K562 (cell line): ENCODE measurements at regions not wholly inside any gene's neighbourhood (a gene's known extent, or its start where the extent isn't known, plus 50 kb on each side); places are given as distances from the start of the nearest gene placed in this dataset.

Source experiments
- ATAC-seq: fragments of 200-7000 bp; cut with Tn5 transposase; 3 replicates; pipeline ENCODE4 v1.9.1; 2020; ENCODE audit warnings: moderate library complexity
- BruUV-seq: library from RNA; stranded (reverse); fragments of 400-500 nt; replicated peaks from 2 replicates; lab custom pipeline; 2021; lab: Mats Ljungman, UMichigan
- CTCF ChIA-PET: fragments of 300-600 bp; formaldehyde crosslinking; extraction: SDS; loops from one replicate; lab custom pipeline; 2021; ENCODE audit warnings: low intra/inter-chr PET ratio; lab: Yijun Ruan, JAX
- POLR2A ChIA-PET: fragments of 300-600, 350-650 bp; sonication (Branson Sonifier 250); formaldehyde crosslinking; extraction: SDS; loops from one replicate; lab custom pipeline; 2021; ENCODE audit warnings: antibody characterized with exemption, inconsistent platforms; lab: Yijun Ruan, JAX
- DNase-seq, 4 experiments: peaks; one replicate each; pipeline versions ENCODE4 v3.0.0 to v3.0.0-alpha.2; 2011 to 2018; ENCODE audit warnings: low spot score in 3 of 4, mixed read lengths in 3 of 4; ENCODE audit errors: extremely low read depth in 1 of 4
- FAIRE-seq: peaks from 2 replicates; lab custom pipeline; 2011; peaks lifted over from hg19 to GRCh38; lab: Jason Lieb, UNC
- H2AFZ ChIP-seq: 2 replicates; pipeline ENCODE4 v1.6.0; 2011; ENCODE audit warnings: low read depth, low read length, control low read depth, inconsistent platforms
- H3K27ac ChIP-seq: fragments of 200-600 bp; 3 replicates; pipeline ENCODE4 v1.8.0; 2011; ENCODE audit warnings: low read depth, mild to moderate bottlenecking, control low read depth, inconsistent platforms, low read length, moderate library complexity, mixed read lengths; ENCODE audit errors: extremely low read depth
- H3K27me3 ChIP-seq, 2 experiments: fragments of 300-600 bp in 1 of 2; 2 replicates in 1 of 2; 3 replicates in 1 of 2; pipeline versions ENCODE4 v1.6.0 to v1.8.0; 2011; ENCODE audit warnings: inconsistent platforms in 2 of 2, low read length in 2 of 2, mild to moderate bottlenecking in 1 of 2, mixed read lengths in 1 of 2, moderate library complexity in 1 of 2; ENCODE audit not compliant: control insufficient read depth in 2 of 2, insufficient read depth in 2 of 2
- H3K36me3 ChIP-seq: fragments of 300-600 bp; 3 replicates; pipeline ENCODE4 v1.8.0; 2011; ENCODE audit warnings: mild to moderate bottlenecking, low read length, inconsistent platforms; ENCODE audit not compliant: control insufficient read depth, insufficient read depth
- H3K4me1 ChIP-seq, 2 experiments: fragments of 200-600 bp in 1 of 2; replicated peaks in 1 of 2; 2 replicates in 1 of 2; 3 replicates in 1 of 2; pipeline versions ENCODE4 v1.5.1 to v1.8.0; 2011; ENCODE audit warnings: inconsistent platforms in 2 of 2, low read length in 2 of 2, mild to moderate bottlenecking in 1 of 2, mixed read lengths in 1 of 2, moderate library complexity in 1 of 2; ENCODE audit not compliant: control insufficient read depth in 2 of 2, insufficient read depth in 2 of 2
- H3K4me2 ChIP-seq: 2 replicates; pipeline ENCODE4 v1.6.1; 2011; ENCODE audit warnings: low read length, control low read depth, inconsistent platforms, mixed read lengths; ENCODE audit not compliant: insufficient read depth
- H3K4me3 ChIP-seq: fragments of 200-600 bp; sonication (generic), shearing (Covaris generic); 2 replicates; pipeline ENCODE4 v1.5.1; 2016; ENCODE audit warnings: control low read depth, inconsistent platforms
- H3K79me2 ChIP-seq: fragments of 200-600 bp; 3 replicates; pipeline ENCODE4 v1.8.0; 2011; ENCODE audit warnings: low read length, inconsistent platforms; ENCODE audit not compliant: control insufficient read depth, insufficient read depth
- H3K9ac ChIP-seq, 2 experiments: 2 replicates each; pipeline versions ENCODE4 v1.6.0 to v1.6.1; 2011; ENCODE audit warnings: low read depth in 2 of 2, low read length in 2 of 2, control low read depth in 1 of 2, inconsistent platforms in 1 of 2, mild to moderate bottlenecking in 1 of 2, mixed read lengths in 1 of 2; ENCODE audit not compliant: insufficient read depth in 1 of 2
- H3K9me1 ChIP-seq: one replicate; pipeline ENCODE4 v1.6.0; 2011; ENCODE audit warnings: inconsistent platforms, mild to moderate bottlenecking, low read length, moderate library complexity; ENCODE audit not compliant: control insufficient read depth, insufficient read depth
- H3K9me3 ChIP-seq: replicated peaks from 2 replicates; pipeline ENCODE4 v1.5.1; 2011; ENCODE audit warnings: low read depth, low read length, inconsistent platforms; ENCODE audit not compliant: control insufficient read depth, insufficient read depth
- H4K20me1 ChIP-seq: replicated peaks from 2 replicates; pipeline ENCODE4 v1.6.1; 2011; ENCODE audit warnings: low read length, inconsistent platforms, mixed read lengths; ENCODE audit not compliant: control insufficient read depth, insufficient read depth
- BRD9 ChIP-seq: fragments of 450-650 bp; IDR thresholded peaks from 2 replicates; pipeline ENCODE4 v1.6.1; 2018; ENCODE audit warnings: low read depth; ENCODE audit not compliant: partially characterized antibody
- BRF2 ChIP-seq: IDR thresholded peaks from 3 replicates; pipeline ENCODE4 v1.6.1; 2011; ENCODE audit warnings: borderline replicate concordance, mild to moderate bottlenecking; ENCODE audit not compliant: insufficient read length, insufficient read depth
- CREB1 ChIP-seq, 2 experiments: sonication (generic) in 1 of 2; formaldehyde crosslinking in 1 of 2; IDR thresholded peaks; 2 replicates each; pipeline versions ENCODE4 v1.6.1 to v1.8.0; 2012 to 2022; ENCODE audit warnings: inconsistent platforms in 1 of 2, mild to moderate bottlenecking in 1 of 2, missing genetic modification reagents in 1 of 2, moderate library complexity in 1 of 2
- DPF2 ChIP-seq: fragments of 450-650 bp; IDR thresholded peaks from 2 replicates; pipeline ENCODE4 v1.6.1; 2016
- FOXA1 ChIP-seq: fragments of 450-650 bp; IDR thresholded peaks from 2 replicates; pipeline ENCODE4 v1.6.1; 2016; ENCODE audit warnings: mild to moderate bottlenecking, borderline replicate concordance
- IRF9 ChIP-seq: fragments of 450-650 bp; IDR thresholded peaks from 2 replicates; pipeline ENCODE4 v1.6.1; 2016; ENCODE audit warnings: missing biosample characterization, missing genetic modification characterization
- JUND ChIP-seq, 2 experiments: IDR thresholded peaks; 2 replicates in 1 of 2; 3 replicates in 1 of 2; pipeline ENCODE4 v1.6.1; 2011; ENCODE audit warnings: borderline replicate concordance in 2 of 2, low read depth in 2 of 2, low read length in 2 of 2, improper control_type of control experiment in 1 of 2, missing biosample characterization in 1 of 2, missing genetic modification characterization in 1 of 2, missing genetic modification reagents in 1 of 2
- KLF10 ChIP-seq: fragments of 250-450 bp; sonication (Bioruptor Pico); IDR thresholded peaks from 2 replicates; pipeline ENCODE4 v1.6.1; 2021; ENCODE audit warnings: matching md5 sums
- NEUROD1 ChIP-seq: fragments of 150-350 bp; IDR thresholded peaks from 2 replicates; pipeline ENCODE4 v1.6.1; 2014; ENCODE audit warnings: borderline replicate concordance, low read length, low read depth; ENCODE audit not compliant: partially characterized antibody
- NR2C1 ChIP-seq, 2 experiments: fragments of 450-650 bp; IDR thresholded peaks; 2 replicates each; pipeline ENCODE4 v1.6.1; 2017; ENCODE audit warnings: mild to moderate bottlenecking in 2 of 2, antibody characterized with exemption in 1 of 2, inconsistent platforms in 1 of 2, missing compliant biosample characterization in 1 of 2, missing genetic modification characterization in 1 of 2
- POLR2G ChIP-seq: fragments of 200-400 bp; formaldehyde crosslinking; IDR thresholded peaks from 2 replicates; pipeline ENCODE4 v1.6.1; 2017; ENCODE audit warnings: low read depth, mild to moderate bottlenecking, antibody characterized with exemption, low read length, moderate library complexity
- PREB ChIP-seq: sonication (generic); formaldehyde crosslinking; IDR thresholded peaks from 2 replicates; pipeline ENCODE4 v1.8.1; 2023; ENCODE audit warnings: mild to moderate bottlenecking, missing genetic modification reagents
- SIN3A ChIP-seq, 2 experiments: fragments of 150-350 bp in 1 of 2; IDR thresholded peaks; 2 replicates each; pipeline ENCODE4 v1.6.1; 2011 to 2016; ENCODE audit warnings: borderline replicate concordance in 2 of 2, low read depth in 2 of 2, low read length in 2 of 2, mild to moderate bottlenecking in 2 of 2, moderate library complexity in 2 of 2; ENCODE audit not compliant: control insufficient read depth in 1 of 2
- ZKSCAN1 ChIP-seq: fragments of 150-350 bp; IDR thresholded peaks from 2 replicates; pipeline ENCODE4 v1.6.1; 2016; ENCODE audit warnings: low read depth, low read length
- ZNF586 ChIP-seq: fragments of 450-650 bp; formaldehyde crosslinking; conservative IDR thresholded peaks from 2 replicates; pipeline ENCODE4 v1.4.0; 2020; ENCODE audit warnings: mild to moderate bottlenecking, moderate library complexity
- ZNF707 ChIP-seq: fragments of 250-450 bp; sonication (Bioruptor Pico); conservative IDR thresholded peaks from 2 replicates; pipeline ENCODE4 v1.8.0; 2022; ENCODE audit warnings: inconsistent platforms, mild to moderate bottlenecking, moderate library complexity
- WGBS: fragments of 100-300 bp; shearing (Covaris generic); methylation state at CpG from one replicate; pipeline ENCODE4 v1.1.6; 2016; ENCODE audit warnings: low coverage, mixed read lengths; ENCODE audit not compliant: insufficient coverage; ENCODE audit errors: missing lambda C conversion rate; 5-methylcytosine and 5-hydroxymethylcytosine counted together
- in situ Hi-C: fragments of 300-500 bp; cut with MboI; formaldehyde crosslinking; loops from 4 replicates; pipeline ENCODE4 v1.15.0; 2018; ENCODE audit warnings: inconsistent platforms, mixed read lengths
- intact Hi-C: fragments of 100-400 bp; cut with micrococcal nuclease; formaldehyde crosslinking; loops from 2 replicates; pipeline ENCODE4 v1.14.2; 2022

GRCh38 chr12:124422570-124423523 lies 128.0 kb downstream of the RFLNA start:
- H2AFZ ChIP-seq = peak overlapping the region; percentile 73
- in situ Hi-C loops = no loop called here
- no peaks in the 10 kb centered on the region for H4K20me1 ChIP-seq
- H3K27me3 ChIP-seq = no peaks in the 10 kb centered on the region
- peak overlapping the region; percentile 33 for H3K4me3 ChIP-seq
- 10% methylated on average over 25 of the region's 37 CpGs for whole genome bisulfite sequencing
- no TSS peak for BruUV-seq
- intact Hi-C loops = no loop called here
- no peaks in the 10 kb centered on the region for H3K9me1 ChIP-seq
- peak; percentile 90 to 96 (median 95) for DNase-seq
- no peaks in the 10 kb centered on the region for H3K9me3 ChIP-seq
- peaks cover 7% of the 10 kb centered on the region; the same call in 2 of the 3 replicates for H3K79me2 ChIP-seq
- H3K9ac ChIP-seq = peak overlapping the region; percentile 80 to 91
- peaks cover 19 to 46% of the 10 kb centered on the region in 2 experiments for H3K4me1 ChIP-seq
- H3K27ac ChIP-seq = peak overlapping the region; percentile 95
- CTCF ChIA-PET = no interaction called here
- peak; percentile 94 for FAIRE-seq
- POLR2A ChIA-PET = interaction anchor here (0.5 to 0.8 kb wide), 3 partner anchors 276 to 965 kb away, joined by 3 read pairs; partner anchors contain the start of gene SNRNP35
- peak; percentile 93 for ATAC-seq
- peaks cover 58% of the 10 kb centered on the region; the same call in 2 of the 3 replicates for H3K36me3 ChIP-seq
- peak overlapping the region; percentile 76 for H3K4me2 ChIP-seq
- TF ChIP-seq POLR2G (peak; percentile 66), DPF2 (peak; percentile 63), SIN3A (IDR thresholded peaks at IDR 0.05; ENCODE audit: borderline replicate concordance in 2 of 2, control insufficient read depth in 1 of 2, low read depth in 2 of 2, low read length in 2 of 2) (peak in 1 of 2 experiments; percentile 38; a peak in 1 of 4 replicates), JUND (IDR thresholded peaks at IDR 0.05; ENCODE audit: borderline replicate concordance, low read depth, low read length) (peak; percentile 91), JUND (tag; IDR thresholded peaks at IDR 0.05; ENCODE audit: borderline replicate concordance, low read depth, low read length) (peak; percentile 83; the same call in 1 of the 3 replicates), BRF2 (no peak), NR2C1 (IDR thresholded peaks at IDR 0.05) (no peak), NR2C1 (tag; IDR thresholded peaks at IDR 0.05) (peak; percentile 45; the same call in 1 of the 2 replicates), ZNF707 (CRISPR knock-in tag) (no peak), CREB1 (IDR thresholded peaks at IDR 0.05) (no peak; the same call in 1 of the 2 replicates), CREB1 (CRISPR knock-in tag; IDR thresholded peaks at IDR 0.05) (no peak), PREB (CRISPR knock-in tag) (no peak), BRD9 (peak; percentile 54), ZNF586 (CRISPR knock-in tag) (no peak), ZKSCAN1 (peak; percentile 33; the same call in 1 of the 2 replicates), IRF9 (tag) (no peak), FOXA1 (no peak), KLF10 (CRISPR knock-in tag) (no peak), NEUROD1 (no peak)
